Body of pancreas (tissue), 4 donors: ENCODE measurements at regions not wholly inside any gene's neighbourhood (a gene's known extent, or its start where the extent isn't known, plus 50 kb on each side); places are given as distances from the start of the nearest gene placed in this dataset.

ENCODE experiments used
- POLR2A ChIP-seq, 3 donors: fragments of 450-650 bp; IDR thresholded peaks; one replicate each; pipeline ENCODE4 v1.6.1; 2016; ENCODE audit warnings: antibody characterized with exemption in 3 of 3, mild to moderate bottlenecking in 2 of 3
- TF ChIP-seq, protein P1 (sequence below), 7 experiments: fragments of 450-650 bp in 4 of 7; fragments of 200-600 bp in 3 of 7; sonication (generic) in 3 of 7; IDR thresholded peaks; one replicate each; pipeline ENCODE4 v1.5.1; 2016 to 2019; ENCODE audit warnings: antibody characterized with exemption in 7 of 7

DNA sequence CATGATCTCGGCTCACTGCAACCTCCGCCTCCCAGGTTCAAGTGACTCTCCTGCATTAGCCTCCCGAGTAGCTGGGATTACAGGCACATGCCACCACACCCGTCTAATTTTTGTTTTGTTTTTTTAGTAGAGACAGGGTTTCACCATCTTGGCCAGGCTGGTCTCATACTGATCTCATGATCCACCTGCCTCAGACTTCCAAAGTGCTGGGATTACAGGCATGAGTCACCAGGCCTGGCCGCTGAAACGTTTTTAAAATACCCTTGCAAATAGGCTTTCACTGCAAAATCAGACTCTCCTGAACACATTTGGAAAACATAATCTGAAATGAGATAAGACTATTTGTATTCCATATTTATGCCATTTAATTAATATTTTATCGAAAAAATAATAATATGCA, 826.1 kb upstream of the CNTN5 start:
- TF ChIP-seq, protein P1, sequence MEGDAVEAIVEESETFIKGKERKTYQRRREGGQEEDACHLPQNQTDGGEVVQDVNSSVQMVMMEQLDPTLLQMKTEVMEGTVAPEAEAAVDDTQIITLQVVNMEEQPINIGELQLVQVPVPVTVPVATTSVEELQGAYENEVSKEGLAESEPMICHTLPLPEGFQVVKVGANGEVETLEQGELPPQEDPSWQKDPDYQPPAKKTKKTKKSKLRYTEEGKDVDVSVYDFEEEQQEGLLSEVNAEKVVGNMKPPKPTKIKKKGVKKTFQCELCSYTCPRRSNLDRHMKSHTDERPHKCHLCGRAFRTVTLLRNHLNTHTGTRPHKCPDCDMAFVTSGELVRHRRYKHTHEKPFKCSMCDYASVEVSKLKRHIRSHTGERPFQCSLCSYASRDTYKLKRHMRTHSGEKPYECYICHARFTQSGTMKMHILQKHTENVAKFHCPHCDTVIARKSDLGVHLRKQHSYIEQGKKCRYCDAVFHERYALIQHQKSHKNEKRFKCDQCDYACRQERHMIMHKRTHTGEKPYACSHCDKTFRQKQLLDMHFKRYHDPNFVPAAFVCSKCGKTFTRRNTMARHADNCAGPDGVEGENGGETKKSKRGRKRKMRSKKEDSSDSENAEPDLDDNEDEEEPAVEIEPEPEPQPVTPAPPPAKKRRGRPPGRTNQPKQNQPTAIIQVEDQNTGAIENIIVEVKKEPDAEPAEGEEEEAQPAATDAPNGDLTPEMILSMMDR (IDR thresholded peaks at IDR 0.05) = no peak
- TF ChIP-seq POLR2A (IDR thresholded peaks at IDR 0.05) = no peak
